Progenitor cell of endocrine pancreas (in vitro differentiated cells): ENCODE measurements at regions not wholly inside any gene's neighbourhood (a gene's known extent, or its start where the extent isn't known, plus 50 kb on each side); places are given as distances from the start of the nearest gene placed in this dataset.

Experiments
- DNase-seq: peaks from one replicate; pipeline ENCODE4 v3.0.0; 2021; ENCODE audit warnings: low spot score; ENCODE audit not compliant: unreplicated experiment
- H3K27ac Mint-ChIP-seq: 2 replicates; pipeline ENCODE4 v1.8.0; 2021; ENCODE audit warnings: mild to moderate bottlenecking, moderate library complexity, mixed read lengths
- H3K27me3 Mint-ChIP-seq: 2 replicates; pipeline ENCODE4 v1.8.0; 2021; ENCODE audit warnings: mixed read lengths
- H3K36me3 Mint-ChIP-seq: 2 replicates; pipeline ENCODE4 v1.8.0; 2022; ENCODE audit warnings: mixed read lengths; ENCODE audit not compliant: insufficient read depth
- H3K4me1 Mint-ChIP-seq: 2 replicates; pipeline ENCODE4 v1.8.0; 2021; ENCODE audit warnings: low read depth, mixed read lengths
- H3K4me3 Mint-ChIP-seq: 2 replicates; pipeline ENCODE4 v1.8.0; 2021; ENCODE audit warnings: low read depth, mild to moderate bottlenecking, moderate library complexity, mixed read lengths
- H3K9me3 Mint-ChIP-seq: 2 replicates; pipeline ENCODE4 v1.8.0; 2021; ENCODE audit warnings: low read depth, mixed read lengths
- TF ChIP-seq, protein P1 (sequence below): fragments of 200-600 bp; sonication (generic); IDR thresholded peaks from one replicate; pipeline ENCODE4 v1.5.0; 2021; ENCODE audit warnings: antibody characterized with exemption, mild to moderate bottlenecking; ENCODE audit not compliant: unreplicated experiment

DNA sequence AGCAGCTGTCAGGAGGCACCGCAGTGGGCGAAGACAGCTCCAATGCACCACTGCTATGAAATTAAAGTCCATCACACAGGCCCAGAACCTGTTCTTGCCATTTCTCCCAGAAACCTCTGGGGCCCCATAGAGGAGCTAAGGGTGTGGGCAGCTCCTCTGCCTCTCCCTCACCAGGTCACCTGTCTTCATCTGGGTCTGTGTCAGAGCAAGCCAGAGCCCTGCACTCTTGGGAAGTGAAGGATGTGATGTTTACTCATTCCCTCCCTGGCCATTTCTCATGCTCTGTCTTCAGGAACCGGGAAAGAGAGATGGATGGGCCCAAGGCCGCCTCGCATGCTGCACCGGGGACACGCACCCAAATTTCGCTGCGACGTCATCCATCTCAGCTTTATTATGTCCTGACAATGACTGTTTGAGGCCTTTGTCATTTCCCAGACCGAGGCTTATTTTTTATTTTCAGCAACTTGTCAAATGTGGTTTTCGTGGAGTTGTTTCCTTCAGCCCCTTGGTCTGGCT lies 216.1 kb downstream of the NPHP4 start:
- H3K27ac Mint-ChIP-seq = no peak overlapping the region
- peaks cover 6% of the 10 kb centered on the region for H3K27me3 Mint-ChIP-seq
- TF ChIP-seq, protein P1, sequence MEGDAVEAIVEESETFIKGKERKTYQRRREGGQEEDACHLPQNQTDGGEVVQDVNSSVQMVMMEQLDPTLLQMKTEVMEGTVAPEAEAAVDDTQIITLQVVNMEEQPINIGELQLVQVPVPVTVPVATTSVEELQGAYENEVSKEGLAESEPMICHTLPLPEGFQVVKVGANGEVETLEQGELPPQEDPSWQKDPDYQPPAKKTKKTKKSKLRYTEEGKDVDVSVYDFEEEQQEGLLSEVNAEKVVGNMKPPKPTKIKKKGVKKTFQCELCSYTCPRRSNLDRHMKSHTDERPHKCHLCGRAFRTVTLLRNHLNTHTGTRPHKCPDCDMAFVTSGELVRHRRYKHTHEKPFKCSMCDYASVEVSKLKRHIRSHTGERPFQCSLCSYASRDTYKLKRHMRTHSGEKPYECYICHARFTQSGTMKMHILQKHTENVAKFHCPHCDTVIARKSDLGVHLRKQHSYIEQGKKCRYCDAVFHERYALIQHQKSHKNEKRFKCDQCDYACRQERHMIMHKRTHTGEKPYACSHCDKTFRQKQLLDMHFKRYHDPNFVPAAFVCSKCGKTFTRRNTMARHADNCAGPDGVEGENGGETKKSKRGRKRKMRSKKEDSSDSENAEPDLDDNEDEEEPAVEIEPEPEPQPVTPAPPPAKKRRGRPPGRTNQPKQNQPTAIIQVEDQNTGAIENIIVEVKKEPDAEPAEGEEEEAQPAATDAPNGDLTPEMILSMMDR = no peak
- H3K4me3 Mint-ChIP-seq = no peak overlapping the region
- peaks cover 2% of the 10 kb centered on the region for H3K4me1 Mint-ChIP-seq
- H3K9me3 Mint-ChIP-seq = no peaks in the 10 kb centered on the region
- H3K36me3 Mint-ChIP-seq = no peaks in the 10 kb centered on the region
- DNase-seq = no peak

DNA sequence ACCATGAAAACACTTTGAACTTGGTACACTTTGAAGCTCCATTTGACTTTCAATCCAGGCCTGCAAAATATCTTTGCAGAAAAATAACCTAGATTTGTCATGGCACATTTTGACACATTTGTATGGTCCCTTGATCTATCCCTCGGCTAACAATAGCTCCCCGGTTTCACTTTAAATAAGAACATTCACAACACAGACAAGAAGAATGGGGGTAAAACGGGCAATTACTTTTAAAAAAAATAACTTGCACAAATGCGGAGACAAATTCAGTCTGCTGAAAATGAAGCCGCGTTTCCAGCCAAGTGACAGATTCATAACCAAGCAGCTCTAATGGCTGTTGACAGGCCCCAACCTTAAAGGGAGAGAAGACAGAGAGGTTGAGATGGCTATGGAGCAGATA lies 218.2 kb downstream of the NPHP4 start:
- DNase-seq = no peak
- H3K4me3 Mint-ChIP-seq = no peak overlapping the region
- TF ChIP-seq, protein P1 = no peak
- H3K36me3 Mint-ChIP-seq = no peaks in the 10 kb centered on the region
- H3K9me3 Mint-ChIP-seq = no peaks in the 10 kb centered on the region
- peaks cover 4% of the 10 kb centered on the region for H3K4me1 Mint-ChIP-seq
- H3K27me3 Mint-ChIP-seq = peaks cover 12% of the 10 kb centered on the region
- H3K27ac Mint-ChIP-seq = no peak overlapping the region

DNA sequence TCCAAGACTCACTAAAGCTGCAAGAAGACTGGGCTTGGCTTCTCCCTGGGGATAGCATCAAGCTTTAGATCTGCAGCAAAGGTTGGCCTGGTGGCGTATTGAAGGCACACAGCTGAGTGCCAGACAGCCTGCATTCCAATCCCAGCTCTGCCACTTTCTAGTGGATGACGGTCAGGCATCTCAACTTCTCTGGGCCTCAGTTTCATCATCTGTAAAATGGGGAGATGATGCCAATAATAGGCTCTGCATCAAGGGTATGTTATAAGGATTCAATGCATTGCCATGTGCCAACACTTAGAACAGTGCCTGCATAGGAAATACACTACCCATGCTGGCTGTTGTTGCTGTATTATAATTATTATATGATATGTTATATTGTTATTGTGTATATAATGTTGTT lies 220.4 kb downstream of the NPHP4 start:
- Mint-ChIP-seq H3K4me1 (peaks cover 16% of the 10 kb centered on the region), H3K27ac (no peak overlapping the region), H3K9me3 (no peaks in the 10 kb centered on the region), H3K27me3 (peaks cover 21% of the 10 kb centered on the region), H3K4me3 (no peak overlapping the region), H3K36me3 (no peaks in the 10 kb centered on the region)
- DNase-seq = no peak
- TF ChIP-seq, protein P1 = no peak

DNA sequence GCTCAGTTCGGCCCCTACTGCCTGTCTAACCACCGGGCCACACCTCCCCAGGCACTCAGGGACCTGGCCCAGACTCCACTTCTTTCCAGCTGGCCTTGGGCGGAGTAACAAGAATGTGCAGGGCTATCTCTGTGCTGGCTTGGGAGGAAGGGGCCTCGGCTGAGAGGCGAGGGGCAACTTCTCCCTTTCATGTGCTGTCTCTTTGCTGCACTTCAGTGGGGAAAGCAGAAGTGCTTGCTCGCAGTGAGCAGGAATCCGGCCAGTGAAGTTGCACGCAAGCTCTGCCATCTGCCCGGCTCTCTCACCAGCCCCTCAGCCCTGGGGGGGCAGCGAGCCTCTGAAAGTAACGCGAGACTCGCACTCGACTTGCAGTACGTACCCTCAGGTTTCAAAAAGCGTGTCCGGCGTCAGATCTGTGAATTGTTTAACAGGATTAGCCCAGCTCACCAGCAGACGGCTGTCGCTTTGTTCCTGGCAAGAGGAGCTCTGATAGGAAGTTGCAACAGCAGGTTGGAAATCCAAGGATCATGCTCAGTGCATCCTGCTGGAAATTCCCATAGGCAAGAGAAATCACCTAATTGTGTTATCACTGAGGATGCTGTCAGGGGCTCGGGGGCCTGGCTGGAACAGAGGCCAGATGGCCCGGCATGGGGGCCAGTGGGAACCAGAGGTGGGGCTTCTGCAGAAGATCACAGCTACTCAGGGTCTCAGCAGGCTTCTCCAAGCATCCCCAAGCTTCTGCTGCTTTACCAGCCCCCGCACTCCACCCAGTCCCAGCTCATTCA lies 221.1 kb downstream of the NPHP4 start:
- H3K36me3 Mint-ChIP-seq = no peaks in the 10 kb centered on the region
- no peaks in the 10 kb centered on the region for H3K9me3 Mint-ChIP-seq
- peaks cover 23% of the 10 kb centered on the region for H3K27me3 Mint-ChIP-seq
- H3K4me1 Mint-ChIP-seq = peaks cover 18% of the 10 kb centered on the region
- DNase-seq = no peak
- TF ChIP-seq, protein P1 = no peak
- H3K4me3 Mint-ChIP-seq = peak overlapping the region; percentile 0
- no peak overlapping the region for H3K27ac Mint-ChIP-seq

DNA sequence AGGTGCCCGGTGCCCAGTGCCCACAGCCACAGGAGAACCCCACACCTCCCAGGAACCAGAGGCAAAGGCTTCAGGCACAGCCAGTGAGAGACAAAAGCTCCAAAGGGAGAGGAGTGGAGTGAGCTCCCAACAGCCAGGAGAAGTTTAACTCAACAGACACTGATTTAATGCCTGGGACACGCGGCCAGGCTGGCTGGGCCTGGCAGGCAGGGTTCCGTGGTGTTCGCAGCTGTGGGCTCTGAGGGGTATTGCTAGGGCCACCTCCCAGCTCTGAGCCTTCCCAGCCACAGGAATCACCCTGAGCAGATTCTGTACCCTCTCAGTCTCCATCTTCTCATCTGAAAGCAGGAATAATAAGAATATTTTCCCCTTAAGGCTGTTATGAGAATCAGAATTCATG lies 222.5 kb downstream of the NPHP4 start:
- peaks cover 22% of the 10 kb centered on the region for H3K4me1 Mint-ChIP-seq
- no peaks in the 10 kb centered on the region for H3K36me3 Mint-ChIP-seq
- no peaks in the 10 kb centered on the region for H3K9me3 Mint-ChIP-seq
- peaks cover 27% of the 10 kb centered on the region for H3K27me3 Mint-ChIP-seq
- no peak for DNase-seq
- TF ChIP-seq, protein P1 = no peak
- no peak overlapping the region for H3K4me3 Mint-ChIP-seq
- no peak overlapping the region for H3K27ac Mint-ChIP-seq
